HFFc6 (cell line): ENCODE measurements at regions not wholly inside any gene's neighbourhood (a gene's known extent, or its start where the extent isn't known, plus 50 kb on each side); places are given as distances from the start of the nearest gene placed in this dataset.

Source experiments
- DNase-seq: peaks from one replicate; pipeline ENCODE4 v3.0.0-alpha.2; 2018
- H3K27ac Mint-ChIP-seq: 2 replicates; pipeline ENCODE4 v1.8.0; 2020; ENCODE audit warnings: mild to moderate bottlenecking, mixed read lengths
- H3K27me3 Mint-ChIP-seq: 2 replicates; pipeline ENCODE4 v1.8.0; 2021; ENCODE audit warnings: mild to moderate bottlenecking, moderate library complexity, mixed read lengths; ENCODE audit not compliant: insufficient read depth
- H3K36me3 Mint-ChIP-seq: 2 replicates; pipeline ENCODE4 v1.8.0; 2021; ENCODE audit warnings: low read depth, mixed read lengths
- H3K4me1 Mint-ChIP-seq: 2 replicates; pipeline ENCODE4 v1.8.0; 2020; ENCODE audit warnings: low read depth, mixed read lengths
- H3K4me3 Mint-ChIP-seq: 2 replicates; pipeline ENCODE4 v1.8.0; 2020; ENCODE audit warnings: mild to moderate bottlenecking, moderate library complexity, mixed read lengths
- H3K9me3 Mint-ChIP-seq: 2 replicates; pipeline ENCODE4 v1.8.0; 2020; ENCODE audit warnings: mild to moderate bottlenecking, mixed read lengths
- CTCF ChIP-seq: fragments of 200-600 bp; sonication (generic); IDR thresholded peaks from 2 replicates; pipeline ENCODE4 v1.5.0; 2021; ENCODE audit warnings: antibody characterized with exemption, mild to moderate bottlenecking

GRCh38 chr21:27827972-27828371 is 861.1 kb upstream of the ADAMTS5 start:
- DNase-seq: no peak
- Mint-ChIP-seq H3K27me3 (peaks cover 2% of the 10 kb centered on the region; the same call in 1 of the 2 replicates), H3K4me1 (peaks cover 16% of the 10 kb centered on the region), H3K27ac (no peak overlapping the region), H3K9me3 (peaks cover 4% of the 10 kb centered on the region; the same call in 1 of the 2 replicates), H3K4me3 (no peak overlapping the region), H3K36me3 (no peaks in the 10 kb centered on the region)
- no peak for TF ChIP-seq CTCF

GRCh38 chr21:27825035-27825434 is 858.1 kb upstream of the ADAMTS5 start:
- Mint-ChIP-seq H3K9me3 (peaks cover 4% of the 10 kb centered on the region; the same call in 1 of the 2 replicates), H3K4me1 (no peaks in the 10 kb centered on the region), H3K27ac (no peak overlapping the region), H3K36me3 (no peaks in the 10 kb centered on the region), H3K27me3 (peaks cover 2% of the 10 kb centered on the region; the same call in 1 of the 2 replicates), H3K4me3 (no peak overlapping the region)
- no peak for DNase-seq
- TF ChIP-seq CTCF: no peak

- TF ChIP-seq CTCF: no peak
- Mint-ChIP-seq H3K27ac (no peak overlapping the region), H3K4me1 (no peaks in the 10 kb centered on the region), H3K4me3 (no peak overlapping the region), H3K27me3 (peaks cover 2% of the 10 kb centered on the region; the same call in 1 of the 2 replicates), H3K36me3 (no peaks in the 10 kb centered on the region), H3K9me3 (peaks cover 4% of the 10 kb centered on the region; the same call in 1 of the 2 replicates)
- no peak for DNase-seq
Measured at GRCh38 chr21:27823652-27824201, 856.8 kb upstream of the ADAMTS5 start.

- Mint-ChIP-seq H3K4me1 (no peaks in the 10 kb centered on the region), H3K27ac (no peak overlapping the region), H3K36me3 (no peaks in the 10 kb centered on the region), H3K27me3 (peaks cover 2% of the 10 kb centered on the region; the same call in 1 of the 2 replicates), H3K4me3 (no peak overlapping the region), H3K9me3 (no peaks in the 10 kb centered on the region)
- DNase-seq: no peak
- no peak for TF ChIP-seq CTCF
Measured at GRCh38 chr21:27820342-27820741, 853.5 kb upstream of the ADAMTS5 start.

GRCh38 chr21:27819299-27819698 is 852.4 kb upstream of the ADAMTS5 start:
- Mint-ChIP-seq H3K4me3 (no peak overlapping the region), H3K4me1 (no peaks in the 10 kb centered on the region), H3K9me3 (no peaks in the 10 kb centered on the region), H3K36me3 (no peaks in the 10 kb centered on the region), H3K27ac (no peak overlapping the region), H3K27me3 (peaks cover under 1% of the 10 kb centered on the region; the same call in 1 of the 2 replicates)
- no peak for DNase-seq
- no peak for TF ChIP-seq CTCF

- Mint-ChIP-seq H3K27ac (no peak overlapping the region), H3K9me3 (no peaks in the 10 kb centered on the region), H3K4me1 (peaks cover under 1% of the 10 kb centered on the region; the same call in 1 of the 2 replicates), H3K27me3 (no peaks in the 10 kb centered on the region), H3K4me3 (no peak overlapping the region), H3K36me3 (no peaks in the 10 kb centered on the region)
- no peak for TF ChIP-seq CTCF
- no peak for DNase-seq
Measured at GRCh38 chr21:27818847-27819246, 852.0 kb upstream of the ADAMTS5 start.
